ENCODE measurements at regions not wholly inside any gene's neighbourhood (a gene's known extent, or its start where the extent isn't known, plus 50 kb on each side); places are given as distances from the start of the nearest gene placed in this dataset.

DNA sequence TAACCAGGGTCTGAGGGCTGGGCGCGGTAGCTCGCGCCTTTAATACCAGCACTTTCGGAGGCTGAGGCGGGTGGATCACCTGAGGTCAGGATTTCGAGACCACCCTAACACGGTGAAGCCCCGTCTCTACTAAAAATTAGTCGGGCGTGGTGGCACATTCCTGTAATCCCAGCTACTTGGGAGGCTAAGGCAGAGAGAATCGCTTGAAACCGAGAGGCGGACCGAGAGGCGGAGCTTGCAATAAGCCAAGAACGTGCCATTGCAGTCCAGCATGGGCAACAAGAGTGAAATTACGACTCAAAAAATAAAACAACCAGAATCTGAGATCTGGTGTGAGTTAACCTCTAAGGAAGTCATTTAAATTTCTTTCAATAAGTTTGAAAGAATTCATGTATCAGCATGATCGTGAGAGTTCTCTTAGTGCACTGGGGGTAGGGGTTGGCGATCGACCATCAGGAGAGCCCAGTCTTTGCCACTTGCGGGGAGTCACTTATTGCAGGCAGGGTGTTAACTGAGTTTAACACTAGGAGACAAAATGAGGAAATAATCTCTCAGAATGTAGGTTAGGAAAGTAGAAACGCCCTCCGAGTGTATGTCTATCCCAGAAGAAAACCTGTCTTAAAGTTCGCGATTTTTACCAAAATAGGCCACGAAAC lies 206.5 kb upstream of the ZNF184 start:
- H3K36me3 ChIP-seq (ENCODE audit: control insufficient read depth in 4 of 4, insufficient read depth in 3 of 4, low read depth in 1 of 4, low read length in 3 of 4), result no peaks in the 10 kb centered on the region
- DNase-seq (ENCODE audit: low spot score), result no peak
- no peak for TF ChIP-seq RXRA (IDR thresholded peaks at IDR 0.05)
- TF ChIP-seq, protein P1, sequence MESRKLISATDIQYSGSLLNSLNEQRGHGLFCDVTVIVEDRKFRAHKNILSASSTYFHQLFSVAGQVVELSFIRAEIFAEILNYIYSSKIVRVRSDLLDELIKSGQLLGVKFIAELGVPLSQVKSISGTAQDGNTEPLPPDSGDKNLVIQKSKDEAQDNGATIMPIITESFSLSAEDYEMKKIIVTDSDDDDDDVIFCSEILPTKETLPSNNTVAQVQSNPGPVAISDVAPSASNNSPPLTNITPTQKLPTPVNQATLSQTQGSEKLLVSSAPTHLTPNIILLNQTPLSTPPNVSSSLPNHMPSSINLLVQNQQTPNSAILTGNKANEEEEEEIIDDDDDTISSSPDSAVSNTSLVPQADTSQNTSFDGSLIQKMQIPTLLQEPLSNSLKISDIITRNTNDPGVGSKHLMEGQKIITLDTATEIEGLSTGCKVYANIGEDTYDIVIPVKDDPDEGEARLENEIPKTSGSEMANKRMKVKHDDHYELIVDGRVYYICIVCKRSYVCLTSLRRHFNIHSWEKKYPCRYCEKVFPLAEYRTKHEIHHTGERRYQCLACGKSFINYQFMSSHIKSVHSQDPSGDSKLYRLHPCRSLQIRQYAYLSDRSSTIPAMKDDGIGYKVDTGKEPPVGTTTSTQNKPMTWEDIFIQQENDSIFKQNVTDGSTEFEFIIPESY (IDR thresholded peaks at IDR 0.05), result no peak
- TF ChIP-seq HNF4A (conservative IDR thresholded peaks at IDR 0.05), result no peak
- TF ChIP-seq, protein P2, sequence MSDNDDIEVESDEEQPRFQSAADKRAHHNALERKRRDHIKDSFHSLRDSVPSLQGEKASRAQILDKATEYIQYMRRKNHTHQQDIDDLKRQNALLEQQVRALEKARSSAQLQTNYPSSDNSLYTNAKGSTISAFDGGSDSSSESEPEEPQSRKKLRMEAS (IDR thresholded peaks at IDR 0.05), result no peak
- no peak for TF ChIP-seq GABPA (IDR thresholded peaks at IDR 0.05 in 1 of 2, conservative IDR thresholded peaks at IDR 0.05 in 1 of 2)
- TF ChIP-seq NR2F2 (IDR thresholded peaks at IDR 0.05), result no peak
- TF ChIP-seq RAD21 (IDR thresholded peaks at IDR 0.05), result no peak
- TF ChIP-seq FOXA1 (IDR thresholded peaks at IDR 0.05), result no peak
- no peak for TF ChIP-seq JUND (IDR thresholded peaks at IDR 0.05)
- no peak for TF ChIP-seq FOXA2 (IDR thresholded peaks at IDR 0.05)
- no peak overlapping the region for H3K27ac ChIP-seq (ENCODE audit: low read depth in 1 of 2, low read length in 2 of 2)
- no peak overlapping the region for H3K9ac ChIP-seq (ENCODE audit: low read depth in 1 of 2, low read length in 2 of 2)
- H3K4me1 ChIP-seq (ENCODE audit: control insufficient read depth in 4 of 4, insufficient read depth in 4 of 4, low read length in 3 of 4), result no peaks in the 10 kb centered on the region
- H3K4me3 ChIP-seq (ENCODE audit: low read depth in 1 of 3, low read length in 3 of 3), result no peak overlapping the region
- peaks cover 0 to 27% (median 23%) of the 10 kb centered on the region in 4 donors for H3K27me3 ChIP-seq (ENCODE audit: control insufficient read depth in 4 of 4, insufficient read depth in 4 of 4, low read length in 3 of 4)
- WGBS, result 11% methylated on average over 27 of the region's 27 CpGs
- peaks cover 0 to 16% (median 5%) of the 10 kb centered on the region in 4 donors for H3K9me3 ChIP-seq (ENCODE audit: control insufficient read depth in 4 of 4, low read length in 3 of 4)

DNA sequence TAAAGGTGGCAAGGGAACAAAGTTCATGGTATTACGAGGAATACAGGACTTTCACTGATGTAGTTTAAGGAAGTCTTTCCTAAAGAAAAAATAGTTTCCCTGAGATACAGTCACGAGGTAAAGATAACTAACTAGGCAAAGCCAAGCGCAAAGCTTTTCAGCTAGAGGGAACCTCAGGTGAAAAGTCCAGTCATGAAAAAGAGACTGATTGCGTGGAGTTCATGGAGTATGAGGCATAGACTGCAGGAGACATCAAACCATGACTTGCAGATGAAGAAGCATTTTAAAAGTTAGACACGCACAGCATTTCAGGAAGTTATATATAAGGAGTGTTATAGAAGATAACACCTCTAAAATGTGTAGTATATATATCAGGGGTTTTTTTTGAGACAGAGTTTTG lies 205.6 kb upstream of the ZNF184 start:
- Histone ChIP-seq H3K9ac (ENCODE audit: low read depth in 1 of 2, low read length in 2 of 2) (no peak overlapping the region), H3K4me3 (ENCODE audit: low read depth in 1 of 3, low read length in 3 of 3) (no peak overlapping the region), H3K36me3 (ENCODE audit: control insufficient read depth in 4 of 4, insufficient read depth in 3 of 4, low read depth in 1 of 4, low read length in 3 of 4) (no peaks in the 10 kb centered on the region), H3K27ac (ENCODE audit: low read depth in 1 of 2, low read length in 2 of 2) (no peak overlapping the region), H3K27me3 (ENCODE audit: control insufficient read depth in 4 of 4, insufficient read depth in 4 of 4, low read length in 3 of 4) (peaks cover 0 to 30% (median 24%) of the 10 kb centered on the region in 4 donors), H3K4me1 (ENCODE audit: control insufficient read depth in 4 of 4, insufficient read depth in 4 of 4, low read length in 3 of 4) (no peaks in the 10 kb centered on the region), H3K9me3 (ENCODE audit: control insufficient read depth in 4 of 4, low read length in 3 of 4) (peaks cover 0 to 16% (median 5%) of the 10 kb centered on the region in 4 donors)
- WGBS, result 49% methylated on average over 5 of the region's 5 CpGs
- no peak for TF ChIP-seq RXRA (IDR thresholded peaks at IDR 0.05)
- TF ChIP-seq NR2F2 (IDR thresholded peaks at IDR 0.05), result no peak
- TF ChIP-seq EGR1 (IDR thresholded peaks at IDR 0.05; ENCODE audit: low read depth in 2 of 2), result no peak
- TF ChIP-seq HNF4A (conservative IDR thresholded peaks at IDR 0.05), result no peak
- TF ChIP-seq, protein P3, sequence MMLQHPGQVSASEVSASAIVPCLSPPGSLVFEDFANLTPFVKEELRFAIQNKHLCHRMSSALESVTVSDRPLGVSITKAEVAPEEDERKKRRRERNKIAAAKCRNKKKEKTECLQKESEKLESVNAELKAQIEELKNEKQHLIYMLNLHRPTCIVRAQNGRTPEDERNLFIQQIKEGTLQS (IDR thresholded peaks at IDR 0.05), result no peak
- TF ChIP-seq, protein P2 (IDR thresholded peaks at IDR 0.05), result no peak
- TF ChIP-seq, protein P4, sequence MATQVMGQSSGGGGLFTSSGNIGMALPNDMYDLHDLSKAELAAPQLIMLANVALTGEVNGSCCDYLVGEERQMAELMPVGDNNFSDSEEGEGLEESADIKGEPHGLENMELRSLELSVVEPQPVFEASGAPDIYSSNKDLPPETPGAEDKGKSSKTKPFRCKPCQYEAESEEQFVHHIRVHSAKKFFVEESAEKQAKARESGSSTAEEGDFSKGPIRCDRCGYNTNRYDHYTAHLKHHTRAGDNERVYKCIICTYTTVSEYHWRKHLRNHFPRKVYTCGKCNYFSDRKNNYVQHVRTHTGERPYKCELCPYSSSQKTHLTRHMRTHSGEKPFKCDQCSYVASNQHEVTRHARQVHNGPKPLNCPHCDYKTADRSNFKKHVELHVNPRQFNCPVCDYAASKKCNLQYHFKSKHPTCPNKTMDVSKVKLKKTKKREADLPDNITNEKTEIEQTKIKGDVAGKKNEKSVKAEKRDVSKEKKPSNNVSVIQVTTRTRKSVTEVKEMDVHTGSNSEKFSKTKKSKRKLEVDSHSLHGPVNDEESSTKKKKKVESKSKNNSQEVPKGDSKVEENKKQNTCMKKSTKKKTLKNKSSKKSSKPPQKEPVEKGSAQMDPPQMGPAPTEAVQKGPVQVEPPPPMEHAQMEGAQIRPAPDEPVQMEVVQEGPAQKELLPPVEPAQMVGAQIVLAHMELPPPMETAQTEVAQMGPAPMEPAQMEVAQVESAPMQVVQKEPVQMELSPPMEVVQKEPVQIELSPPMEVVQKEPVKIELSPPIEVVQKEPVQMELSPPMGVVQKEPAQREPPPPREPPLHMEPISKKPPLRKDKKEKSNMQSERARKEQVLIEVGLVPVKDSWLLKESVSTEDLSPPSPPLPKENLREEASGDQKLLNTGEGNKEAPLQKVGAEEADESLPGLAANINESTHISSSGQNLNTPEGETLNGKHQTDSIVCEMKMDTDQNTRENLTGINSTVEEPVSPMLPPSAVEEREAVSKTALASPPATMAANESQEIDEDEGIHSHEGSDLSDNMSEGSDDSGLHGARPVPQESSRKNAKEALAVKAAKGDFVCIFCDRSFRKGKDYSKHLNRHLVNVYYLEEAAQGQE (IDR thresholded peaks at IDR 0.05), result no peak
- TF ChIP-seq JUND (IDR thresholded peaks at IDR 0.05), result no peak
- no peak for TF ChIP-seq FOXA1 (IDR thresholded peaks at IDR 0.05)
- TF ChIP-seq HNF4G (IDR thresholded peaks at IDR 0.05), result no peak
- TF ChIP-seq, protein P1 (IDR thresholded peaks at IDR 0.05), result no peak
- TF ChIP-seq TAF1 (conservative IDR thresholded peaks at IDR 0.05), result no peak
- no peak for TF ChIP-seq RAD21 (IDR thresholded peaks at IDR 0.05)
- TF ChIP-seq SP1 (IDR thresholded peaks at IDR 0.05), result no peak
- no peak for TF ChIP-seq YY1 (IDR thresholded peaks at IDR 0.05)
- TF ChIP-seq, protein P5, sequence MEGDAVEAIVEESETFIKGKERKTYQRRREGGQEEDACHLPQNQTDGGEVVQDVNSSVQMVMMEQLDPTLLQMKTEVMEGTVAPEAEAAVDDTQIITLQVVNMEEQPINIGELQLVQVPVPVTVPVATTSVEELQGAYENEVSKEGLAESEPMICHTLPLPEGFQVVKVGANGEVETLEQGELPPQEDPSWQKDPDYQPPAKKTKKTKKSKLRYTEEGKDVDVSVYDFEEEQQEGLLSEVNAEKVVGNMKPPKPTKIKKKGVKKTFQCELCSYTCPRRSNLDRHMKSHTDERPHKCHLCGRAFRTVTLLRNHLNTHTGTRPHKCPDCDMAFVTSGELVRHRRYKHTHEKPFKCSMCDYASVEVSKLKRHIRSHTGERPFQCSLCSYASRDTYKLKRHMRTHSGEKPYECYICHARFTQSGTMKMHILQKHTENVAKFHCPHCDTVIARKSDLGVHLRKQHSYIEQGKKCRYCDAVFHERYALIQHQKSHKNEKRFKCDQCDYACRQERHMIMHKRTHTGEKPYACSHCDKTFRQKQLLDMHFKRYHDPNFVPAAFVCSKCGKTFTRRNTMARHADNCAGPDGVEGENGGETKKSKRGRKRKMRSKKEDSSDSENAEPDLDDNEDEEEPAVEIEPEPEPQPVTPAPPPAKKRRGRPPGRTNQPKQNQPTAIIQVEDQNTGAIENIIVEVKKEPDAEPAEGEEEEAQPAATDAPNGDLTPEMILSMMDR (IDR thresholded peaks at IDR 0.05; ENCODE audit: low read depth, low read length, missing input control), result no peak
- DNase-seq (ENCODE audit: low spot score), result no peak
